H9 (cell line): ENCODE measurements at regions not wholly inside any gene's neighbourhood (a gene's known extent, or its start where the extent isn't known, plus 50 kb on each side); places are given as distances from the start of the nearest gene placed in this dataset.

Experiments
- DNase-seq: peaks from one replicate; pipeline ENCODE4 v3.0.0-alpha.2; 2017
- H2AFZ ChIP-seq: one replicate; pipeline ENCODE4 v1.6.1; 2013; ENCODE audit warnings: mild to moderate bottlenecking, low read length, control low read depth, moderate library complexity
- H2AK5ac ChIP-seq: 2 replicates; pipeline ENCODE4 v1.6.1; 2013; ENCODE audit warnings: low read length, control low read depth, mixed read lengths; ENCODE audit not compliant: insufficient read length
- H2BK120ac ChIP-seq: one replicate; pipeline ENCODE4 v1.6.1; 2013; ENCODE audit warnings: low read depth, mild to moderate bottlenecking, low read length, control low read depth, inconsistent platforms; ENCODE audit not compliant: poor library complexity, severe bottlenecking
- H2BK12ac ChIP-seq: 2 replicates; pipeline ENCODE4 v1.6.1; 2013; ENCODE audit warnings: low read length, control low read depth, mixed read lengths, low read depth; ENCODE audit not compliant: insufficient read length
- H2BK15ac ChIP-seq: 2 replicates; pipeline ENCODE4 v1.6.1; 2013; ENCODE audit warnings: low read depth, low read length, control low read depth
- H2BK20ac ChIP-seq: one replicate; pipeline ENCODE4 v1.6.1; 2013; ENCODE audit warnings: low read depth, mild to moderate bottlenecking, low read length, control low read depth, inconsistent platforms; ENCODE audit not compliant: poor library complexity, severe bottlenecking
- H2BK5ac ChIP-seq: 2 replicates; pipeline ENCODE4 v1.6.1; 2013; ENCODE audit warnings: low read length, control low read depth, mixed read lengths; ENCODE audit not compliant: insufficient read length
- H3K14ac ChIP-seq: 2 replicates; pipeline ENCODE4 v1.6.1; 2013; ENCODE audit warnings: low read length, control low read depth; ENCODE audit not compliant: insufficient read depth
- H3K18ac ChIP-seq: 2 replicates; pipeline ENCODE4 v1.6.1; 2013; ENCODE audit warnings: low read depth, mild to moderate bottlenecking, mixed read lengths, low read length, control low read depth; ENCODE audit not compliant: insufficient read length
- H3K23ac ChIP-seq: 2 replicates; pipeline ENCODE4 v1.6.1; 2013; ENCODE audit warnings: low read length, control low read depth, mixed read lengths, low read depth; ENCODE audit not compliant: insufficient read length
- H3K23me2 ChIP-seq: 2 replicates; pipeline ENCODE4 v1.6.1; 2013; ENCODE audit warnings: low read depth, mild to moderate bottlenecking, mixed read lengths, low read length, control low read depth; ENCODE audit not compliant: insufficient read length, poor library complexity, severe bottlenecking
- H3K27ac ChIP-seq: 2 replicates; pipeline ENCODE4 v1.5.1; 2013; ENCODE audit warnings: low read length, control low read depth, mixed read lengths, low read depth; ENCODE audit not compliant: insufficient read length
- H3K27me3 ChIP-seq: 2 replicates; pipeline ENCODE4 v1.6.1; 2013; ENCODE audit warnings: low read length, control low read depth, inconsistent platforms; ENCODE audit not compliant: insufficient read depth
- H3K4ac ChIP-seq: 2 replicates; pipeline ENCODE4 v1.6.1; 2013; ENCODE audit warnings: low read depth, mild to moderate bottlenecking, control low read depth, inconsistent platforms, low read length, moderate library complexity
- H3K4me1 ChIP-seq: 2 replicates; pipeline ENCODE4 v1.6.1; 2013; ENCODE audit warnings: low read length, control low read depth, inconsistent platforms; ENCODE audit not compliant: insufficient read depth
- H3K4me2 ChIP-seq: 2 replicates; pipeline ENCODE4 v1.6.1; 2013; ENCODE audit warnings: low read length, control low read depth, mixed read lengths; ENCODE audit not compliant: insufficient read length, insufficient read depth
- H3K56ac ChIP-seq: 2 replicates; pipeline ENCODE4 v1.6.1; 2013; ENCODE audit warnings: low read depth, mild to moderate bottlenecking, mixed read lengths, low read length, control low read depth; ENCODE audit not compliant: insufficient read length
- H3K79me1 ChIP-seq: 2 replicates; pipeline ENCODE4 v1.6.1; 2013; ENCODE audit warnings: low read depth, mild to moderate bottlenecking, moderate library complexity, low read length, control low read depth, inconsistent platforms; ENCODE audit not compliant: insufficient read depth, poor library complexity, severe bottlenecking
- H3K79me2 ChIP-seq: 2 replicates; pipeline ENCODE4 v1.6.1; 2013; ENCODE audit warnings: low read length, control low read depth, inconsistent platforms; ENCODE audit not compliant: insufficient read depth
- H3K9ac ChIP-seq: 2 replicates; pipeline ENCODE4 v1.6.1; 2013; ENCODE audit warnings: low read length, control low read depth, mixed read lengths; ENCODE audit not compliant: insufficient read length; ENCODE audit errors: extremely low read depth
- H3K9me3 ChIP-seq: one replicate; pipeline ENCODE4 v1.6.1; 2013; ENCODE audit warnings: low read depth, low read length, inconsistent platforms; ENCODE audit not compliant: control insufficient read depth
- H3T11ph ChIP-seq: one replicate; pipeline ENCODE4 v1.6.1; 2013; ENCODE audit warnings: mild to moderate bottlenecking, low read length, control low read depth, inconsistent platforms
- H4K20me1 ChIP-seq: one replicate; pipeline ENCODE4 v1.6.1; 2013; ENCODE audit not compliant: control insufficient read depth, insufficient read length, insufficient read depth
- H4K5ac ChIP-seq: 2 replicates; pipeline ENCODE4 v1.6.1; 2013; ENCODE audit warnings: low read depth, mild to moderate bottlenecking, mixed read lengths, low read length, control low read depth; ENCODE audit not compliant: insufficient read length
- H4K8ac ChIP-seq: replicated peaks from 2 replicates; pipeline ENCODE4 v1.6.1; 2013; ENCODE audit warnings: low read length, control low read depth, mixed read lengths, low read depth; ENCODE audit not compliant: insufficient read length
- H4K91ac ChIP-seq: 2 replicates; pipeline ENCODE4 v1.6.1; 2013; ENCODE audit warnings: low read depth, mild to moderate bottlenecking, moderate library complexity, mixed read lengths, low read length, control low read depth; ENCODE audit not compliant: insufficient read length
- H3K27ac Mint-ChIP-seq, 3 experiments: 2 replicates in 2 of 3; 3 replicates in 1 of 3; pipeline ENCODE4 v1.8.0; 2020 to 2021; ENCODE audit warnings: mixed read lengths in 3 of 3, mild to moderate bottlenecking in 1 of 3, moderate library complexity in 1 of 3
- H3K27me3 Mint-ChIP-seq: 2 replicates; pipeline ENCODE4 v1.8.0; 2021; ENCODE audit warnings: low read depth, mild to moderate bottlenecking, moderate library complexity, mixed read lengths
- H3K36me3 Mint-ChIP-seq, 3 experiments: 2 replicates in 2 of 3; 3 replicates in 1 of 3; pipeline ENCODE4 v1.8.0; 2020 to 2021; ENCODE audit warnings: low read depth in 3 of 3, mixed read lengths in 3 of 3; ENCODE audit not compliant: insufficient read depth in 1 of 3
- H3K4me1 Mint-ChIP-seq, 2 experiments: 2 replicates each; pipeline ENCODE4 v1.8.0; 2020; ENCODE audit warnings: mixed read lengths in 2 of 2
- H3K4me3 Mint-ChIP-seq, 2 experiments: 2 replicates in 1 of 2; 3 replicates in 1 of 2; pipeline ENCODE4 v1.8.0; 2020 to 2021; ENCODE audit warnings: mild to moderate bottlenecking in 2 of 2, mixed read lengths in 2 of 2, moderate library complexity in 1 of 2
- H3K9me3 Mint-ChIP-seq, 2 experiments: 2 replicates in 1 of 2; 3 replicates in 1 of 2; pipeline ENCODE4 v1.8.0; 2020; ENCODE audit warnings: mild to moderate bottlenecking in 2 of 2, mixed read lengths in 2 of 2, moderate library complexity in 1 of 2
- WGBS: extraction: QIAGEN DNeasy Blood & Tissue Kit; methylation state at CpG from one replicate; pipeline ENCODE4 v1.1.7; 2013; ENCODE audit warnings: missing lambda C conversion rate, low lambda C conversion rate, mixed read lengths; ENCODE audit not compliant: insufficient read length; ENCODE audit errors: extremely low coverage; 5-methylcytosine and 5-hydroxymethylcytosine counted together
- TF ChIP-seq, protein P1 (sequence below): fragments of 200-600 bp; sonication (generic); conservative IDR thresholded peaks from 3 replicates; pipeline ENCODE4 v1.8.0; 2021; ENCODE audit warnings: antibody characterized with exemption, mild to moderate bottlenecking

- H2BK120ac ChIP-seq = no peak overlapping the region
- peaks cover 8% of the 10 kb centered on the region; the same call in 1 of the 2 replicates for H3K4me1 ChIP-seq
- peaks cover 4% of the 10 kb centered on the region for H3K23me2 ChIP-seq
- H3K4ac ChIP-seq = no peak overlapping the region
- Mint-ChIP-seq H3K36me3 (no peaks in the 10 kb centered on the region; a peak in 2 of 7 replicates), H3K4me1 (peaks cover 55 to 60% of the 10 kb centered on the region in 2 experiments), H3K9me3 (no peaks in the 10 kb centered on the region), H3K27me3 (peaks cover 6% of the 10 kb centered on the region), H3K4me3 (no peak overlapping the region), H3K27ac (no peak overlapping the region)
- H4K5ac ChIP-seq = no peak overlapping the region
- no peak overlapping the region for H3T11ph ChIP-seq
- no peak overlapping the region for H3K23ac ChIP-seq
- no peak overlapping the region for H3K18ac ChIP-seq
- no peak overlapping the region for H3K4me2 ChIP-seq
- no peaks in the 10 kb centered on the region for H3K79me2 ChIP-seq
- H3K56ac ChIP-seq = no peak overlapping the region
- H3K14ac ChIP-seq = no peak overlapping the region
- H2BK15ac ChIP-seq = no peak overlapping the region
- H2BK12ac ChIP-seq = no peak overlapping the region
- H2AFZ ChIP-seq = no peak overlapping the region
- no peak overlapping the region for H2BK20ac ChIP-seq
- H4K8ac ChIP-seq = no peak overlapping the region
- H2AK5ac ChIP-seq = no peak overlapping the region
- no peaks in the 10 kb centered on the region for H4K20me1 ChIP-seq
- no peaks in the 10 kb centered on the region for H3K9me3 ChIP-seq
- H4K91ac ChIP-seq = no peak overlapping the region
- H3K79me1 ChIP-seq = no peaks in the 10 kb centered on the region
- no peak overlapping the region for H2BK5ac ChIP-seq
- TF ChIP-seq, protein P1, sequence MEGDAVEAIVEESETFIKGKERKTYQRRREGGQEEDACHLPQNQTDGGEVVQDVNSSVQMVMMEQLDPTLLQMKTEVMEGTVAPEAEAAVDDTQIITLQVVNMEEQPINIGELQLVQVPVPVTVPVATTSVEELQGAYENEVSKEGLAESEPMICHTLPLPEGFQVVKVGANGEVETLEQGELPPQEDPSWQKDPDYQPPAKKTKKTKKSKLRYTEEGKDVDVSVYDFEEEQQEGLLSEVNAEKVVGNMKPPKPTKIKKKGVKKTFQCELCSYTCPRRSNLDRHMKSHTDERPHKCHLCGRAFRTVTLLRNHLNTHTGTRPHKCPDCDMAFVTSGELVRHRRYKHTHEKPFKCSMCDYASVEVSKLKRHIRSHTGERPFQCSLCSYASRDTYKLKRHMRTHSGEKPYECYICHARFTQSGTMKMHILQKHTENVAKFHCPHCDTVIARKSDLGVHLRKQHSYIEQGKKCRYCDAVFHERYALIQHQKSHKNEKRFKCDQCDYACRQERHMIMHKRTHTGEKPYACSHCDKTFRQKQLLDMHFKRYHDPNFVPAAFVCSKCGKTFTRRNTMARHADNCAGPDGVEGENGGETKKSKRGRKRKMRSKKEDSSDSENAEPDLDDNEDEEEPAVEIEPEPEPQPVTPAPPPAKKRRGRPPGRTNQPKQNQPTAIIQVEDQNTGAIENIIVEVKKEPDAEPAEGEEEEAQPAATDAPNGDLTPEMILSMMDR = no peak
- no peak for DNase-seq
- no CpG with 5 or more reads among the region's 6 CpGs for WGBS
- H3K27ac ChIP-seq = no peak overlapping the region
- H3K9ac ChIP-seq = no peak overlapping the region
- H3K27me3 ChIP-seq = no peaks in the 10 kb centered on the region
Measured at GRCh38 chr15:66623801-66624453, 58.1 kb upstream of the LCTL start.
